ENCODE measurements at regions not wholly inside any gene's neighbourhood (a gene's known extent, or its start where the extent isn't known, plus 50 kb on each side); places are given as distances from the start of the nearest gene placed in this dataset.
"Not testable (repeated sequence)": the region's sequence is repeated elsewhere in the genome, so short reads cannot be mapped to it uniquely, and the experiment has no call there.

- TF ChIP-seq, protein P1, sequence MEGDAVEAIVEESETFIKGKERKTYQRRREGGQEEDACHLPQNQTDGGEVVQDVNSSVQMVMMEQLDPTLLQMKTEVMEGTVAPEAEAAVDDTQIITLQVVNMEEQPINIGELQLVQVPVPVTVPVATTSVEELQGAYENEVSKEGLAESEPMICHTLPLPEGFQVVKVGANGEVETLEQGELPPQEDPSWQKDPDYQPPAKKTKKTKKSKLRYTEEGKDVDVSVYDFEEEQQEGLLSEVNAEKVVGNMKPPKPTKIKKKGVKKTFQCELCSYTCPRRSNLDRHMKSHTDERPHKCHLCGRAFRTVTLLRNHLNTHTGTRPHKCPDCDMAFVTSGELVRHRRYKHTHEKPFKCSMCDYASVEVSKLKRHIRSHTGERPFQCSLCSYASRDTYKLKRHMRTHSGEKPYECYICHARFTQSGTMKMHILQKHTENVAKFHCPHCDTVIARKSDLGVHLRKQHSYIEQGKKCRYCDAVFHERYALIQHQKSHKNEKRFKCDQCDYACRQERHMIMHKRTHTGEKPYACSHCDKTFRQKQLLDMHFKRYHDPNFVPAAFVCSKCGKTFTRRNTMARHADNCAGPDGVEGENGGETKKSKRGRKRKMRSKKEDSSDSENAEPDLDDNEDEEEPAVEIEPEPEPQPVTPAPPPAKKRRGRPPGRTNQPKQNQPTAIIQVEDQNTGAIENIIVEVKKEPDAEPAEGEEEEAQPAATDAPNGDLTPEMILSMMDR (IDR thresholded peaks at IDR 0.05) = not testable (repeated sequence)
- not testable (repeated sequence) for TF ChIP-seq POLR2A, POLR2AphosphoS5 (IDR thresholded peaks at IDR 0.05)
These were observed 637.3 kb downstream of the RPIA start for GRCh38 chr2:89328790-89329189.
